Stomach (tissue), 8 donors: ENCODE measurements at regions not wholly inside any gene's neighbourhood (a gene's known extent, or its start where the extent isn't known, plus 50 kb on each side); places are given as distances from the start of the nearest gene placed in this dataset.

ENCODE experiments used
- DNase-seq, 2 donors: peaks; one replicate each; pipeline versions ENCODE4 v3.0.0 to v3.0.0-alpha.2; 2013 to 2019
- H3K27ac ChIP-seq, 5 donors: fragments of 200-600 bp in 4 of 5; sonication (generic) in 4 of 5; one replicate each; pipeline ENCODE4 v1.5.1; 2013 to 2019; ENCODE audit warnings: mild to moderate bottlenecking in 1 of 5, moderate library complexity in 1 of 5
- H3K27me3 ChIP-seq, 3 donors: fragments of 200-600 bp; sonication (generic); one replicate each; pipeline ENCODE4 v1.5.1; 2017 to 2019; ENCODE audit warnings: mixed run types in 1 of 3
- H3K36me3 ChIP-seq, 4 donors: fragments of 200-600 bp; sonication (generic); 1 replicate in 3 of 4; 2 replicates in 1 of 4; pipeline ENCODE4 v1.5.1; 2016 to 2019
- H3K4me1 ChIP-seq, 4 donors: fragments of 200-600 bp; sonication (generic); one replicate each; pipeline ENCODE4 v1.5.1; 2016 to 2019
- H3K4me3 ChIP-seq, 4 donors: fragments of 200-600 bp; sonication (generic) in 3 of 4; one replicate each; pipeline ENCODE4 v1.5.1; 2016 to 2019; ENCODE audit warnings: mild to moderate bottlenecking in 1 of 4
- H3K9me3 ChIP-seq, 4 donors: fragments of 200-600 bp; sonication (generic); one replicate each; pipeline ENCODE4 v1.5.1; 2016 to 2019
- CTCF ChIP-seq, 7 experiments: fragments of 450-650 bp in 4 of 7; fragments of 200-600 bp in 3 of 7; sonication (generic) in 3 of 7; IDR thresholded peaks; one replicate each; pipeline ENCODE4 v1.5.1; 2016 to 2019; ENCODE audit warnings: antibody characterized with exemption in 7 of 7, control low read depth in 2 of 7, mild to moderate bottlenecking in 1 of 7
- EP300 ChIP-seq: sonication (generic); formaldehyde crosslinking; IDR thresholded peaks from one replicate; pipeline ENCODE4 v1.6.1; 2017; ENCODE audit warnings: antibody characterized with exemption
- POLR2A ChIP-seq, 4 donors: fragments of 450-650 bp; IDR thresholded peaks; one replicate each; pipeline ENCODE4 v1.6.1; 2016; ENCODE audit warnings: antibody characterized with exemption in 4 of 4, control low read depth in 2 of 4, mild to moderate bottlenecking in 1 of 4, moderate library complexity in 1 of 4
- POLR2AphosphoS5 ChIP-seq, 3 donors: sonication (generic); formaldehyde crosslinking; IDR thresholded peaks; one replicate each; pipeline ENCODE4 v1.6.1; 2016; ENCODE audit warnings: antibody characterized with exemption in 3 of 3
- WGBS, 5 donors: extraction: QIAGEN DNeasy Blood & Tissue Kit in 3 of 5; methylation state at CpG; one replicate each; pipeline versions ENCODE4 v1.1.5 to v1.1.7; 2013 to 2018; 5-methylcytosine and 5-hydroxymethylcytosine counted together
- intact Hi-C: fragments of 100-400 bp; cut with DNase I; formaldehyde crosslinking; loops from one replicate; pipeline ENCODE4 v1.15.1; 2023; ENCODE audit warnings: low total_unique reads
- donor health status: healthy with polysubstance abuse.
- donor health status: Bipolar disorder and iron deficiency.
- donor health status: healthy.

DNA sequence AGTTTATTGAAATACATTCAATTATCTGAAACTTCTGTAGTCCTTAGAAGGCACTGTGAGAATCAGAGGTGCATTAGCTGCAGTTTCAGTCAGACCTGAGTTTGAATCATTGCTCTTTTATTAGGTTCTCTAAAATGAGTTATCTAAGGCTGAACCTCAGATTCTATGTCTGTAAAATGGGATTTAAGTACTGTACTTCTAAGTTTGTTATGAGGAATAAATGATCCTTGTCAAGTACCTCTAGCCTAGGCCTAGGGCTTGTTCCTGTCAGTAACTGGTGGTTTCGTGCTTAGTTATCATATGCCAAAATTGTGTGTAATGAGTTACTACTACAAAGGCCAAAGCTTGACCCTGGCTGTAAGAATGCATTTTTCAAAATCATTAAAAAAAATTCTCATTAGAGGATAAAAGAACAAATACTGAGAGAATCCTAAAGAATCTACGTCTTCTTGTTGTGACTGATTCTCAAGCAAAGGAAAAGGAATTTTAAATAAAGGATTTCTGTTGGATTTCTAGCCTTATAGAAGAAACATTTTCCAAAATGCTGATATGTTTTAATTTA is 65.8 kb downstream of the SLIT2 start:
- TF ChIP-seq POLR2A (IDR thresholded peaks at IDR 0.05), result no peak
- TF ChIP-seq EP300, result no peak
- no peak for TF ChIP-seq POLR2AphosphoS5 (IDR thresholded peaks at IDR 0.05)
- Histone ChIP-seq H3K4me1 (peaks cover 0 to 12% (median 3%) of the 10 kb centered on the region in 4 donors), H3K4me3 (no peak overlapping the region), H3K36me3 (no peaks in the 10 kb centered on the region), H3K27me3 (no peaks in the 10 kb centered on the region), H3K27ac (no peak overlapping the region), H3K9me3 (no peaks in the 10 kb centered on the region)
- intact Hi-C loops, result no loop called here
- no peak for DNase-seq
- 56 to 81% (median 78%) methylated on average over 2 of the region's 2 CpGs for WGBS, 5 donors

DNA sequence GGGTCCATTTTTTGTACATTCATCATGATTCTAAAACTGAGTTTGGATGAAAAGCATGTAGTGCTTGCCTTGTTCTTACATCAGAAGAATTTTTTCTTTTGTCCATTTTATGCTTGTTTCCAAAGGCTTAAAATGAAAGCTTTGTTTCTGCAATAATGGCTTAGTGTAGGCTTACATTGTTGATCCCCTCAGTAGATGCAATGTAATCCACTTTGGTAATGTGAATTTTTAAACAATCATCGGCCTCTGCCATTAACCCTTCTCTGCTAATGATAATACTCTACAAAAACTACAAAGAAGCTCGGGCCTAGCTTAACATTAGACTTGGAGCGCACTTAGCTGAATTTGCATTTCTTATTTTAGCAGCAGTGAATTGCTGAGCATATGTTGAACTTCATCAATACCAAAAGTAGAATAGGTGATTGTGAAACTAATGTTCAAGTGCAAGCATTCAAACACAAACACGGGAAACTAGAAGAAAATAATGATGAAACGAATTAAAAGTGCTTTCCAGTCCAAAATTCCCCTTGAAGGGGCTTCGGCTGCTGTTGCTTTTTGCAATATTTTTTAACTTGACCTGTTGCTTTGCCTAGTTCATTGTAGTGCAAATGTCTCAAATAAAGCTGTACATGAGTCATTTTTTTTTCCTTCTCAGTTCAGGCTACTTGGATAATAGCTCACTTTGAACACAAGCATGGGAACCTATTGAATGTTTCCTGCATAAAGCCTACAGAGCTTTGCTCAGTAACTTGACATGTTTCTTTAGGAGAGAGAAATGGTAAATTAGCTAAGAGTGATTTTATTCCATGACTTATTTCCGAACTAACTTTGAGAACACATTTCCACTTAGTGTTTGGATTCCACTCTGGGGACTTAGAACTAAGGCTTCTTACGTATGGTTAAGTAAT is 66.5 kb downstream of the SLIT2 start:
- Histone ChIP-seq H3K4me1 (peaks cover 0 to 12% (median 3%) of the 10 kb centered on the region in 4 donors), H3K4me3 (no peak overlapping the region), H3K36me3 (no peaks in the 10 kb centered on the region), H3K27ac (no peak overlapping the region), H3K27me3 (no peaks in the 10 kb centered on the region), H3K9me3 (no peaks in the 10 kb centered on the region)
- intact Hi-C loops, result no loop called here
- DNase-seq, result no peak
- WGBS, 5 donors, result 54 to 72% (median 67%) methylated on average over 8 of the region's 8 CpGs
- TF ChIP-seq POLR2AphosphoS5 (IDR thresholded peaks at IDR 0.05) (no peak), CTCF (IDR thresholded peaks at IDR 0.05) (no peak), POLR2A (IDR thresholded peaks at IDR 0.05) (no peak), EP300 (no peak)

- WGBS, 5 donors, result 61 to 82% (median 78%) methylated on average over 1 of the region's 1 CpG
- TF ChIP-seq CTCF (IDR thresholded peaks at IDR 0.05) (no peak), POLR2AphosphoS5 (IDR thresholded peaks at IDR 0.05) (no peak), EP300 (no peak), POLR2A (IDR thresholded peaks at IDR 0.05) (no peak)
- DNase-seq, result no peak
- H3K27me3 ChIP-seq, result no peaks in the 10 kb centered on the region
- H3K27ac ChIP-seq, result no peak overlapping the region
- no peaks in the 10 kb centered on the region for H3K36me3 ChIP-seq
- no peak overlapping the region for H3K4me3 ChIP-seq
- H3K9me3 ChIP-seq, result no peaks in the 10 kb centered on the region
- H3K4me1 ChIP-seq, result peaks cover 0 to 12% (median 3%) of the 10 kb centered on the region in 4 donors
- intact Hi-C loops, result no loop called here
Measured at GRCh38 chr4:20318909-20319277, 67.2 kb downstream of the SLIT2 start.

- H3K27ac ChIP-seq, result no peak overlapping the region
- TF ChIP-seq EP300 (no peak), CTCF (IDR thresholded peaks at IDR 0.05) (no peak), POLR2A (IDR thresholded peaks at IDR 0.05) (no peak), POLR2AphosphoS5 (IDR thresholded peaks at IDR 0.05) (no peak)
- no peaks in the 10 kb centered on the region for H3K36me3 ChIP-seq
- WGBS, 5 donors, result 76 to 82% (median 80%) methylated on average over 6 of the region's 6 CpGs
- peaks cover 0 to 12% (median 3%) of the 10 kb centered on the region in 4 donors for H3K4me1 ChIP-seq
- intact Hi-C loops, result no loop called here
- H3K27me3 ChIP-seq, result no peaks in the 10 kb centered on the region
- H3K4me3 ChIP-seq, result no peak overlapping the region
- H3K9me3 ChIP-seq, result no peaks in the 10 kb centered on the region
- no peak for DNase-seq
Measured at GRCh38 chr4:20319825-20320612, 68.3 kb downstream of the SLIT2 start.
